ENCODE measurements at regions not wholly inside any gene's neighbourhood (a gene's known extent, or its start where the extent isn't known, plus 50 kb on each side); places are given as distances from the start of the nearest gene placed in this dataset.

- TF ChIP-seq, protein P1, sequence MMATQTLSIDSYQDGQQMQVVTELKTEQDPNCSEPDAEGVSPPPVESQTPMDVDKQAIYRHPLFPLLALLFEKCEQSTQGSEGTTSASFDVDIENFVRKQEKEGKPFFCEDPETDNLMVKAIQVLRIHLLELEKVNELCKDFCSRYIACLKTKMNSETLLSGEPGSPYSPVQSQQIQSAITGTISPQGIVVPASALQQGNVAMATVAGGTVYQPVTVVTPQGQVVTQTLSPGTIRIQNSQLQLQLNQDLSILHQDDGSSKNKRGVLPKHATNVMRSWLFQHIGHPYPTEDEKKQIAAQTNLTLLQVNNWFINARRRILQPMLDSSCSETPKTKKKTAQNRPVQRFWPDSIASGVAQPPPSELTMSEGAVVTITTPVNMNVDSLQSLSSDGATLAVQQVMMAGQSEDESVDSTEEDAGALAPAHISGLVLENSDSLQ (IDR thresholded peaks at IDR 0.05) = no peak
- no peak for TF ChIP-seq ARNT (IDR thresholded peaks at IDR 0.05)
- TF ChIP-seq TARDBP (IDR thresholded peaks at IDR 0.05) = no peak
- TF ChIP-seq FOXM1 (IDR thresholded peaks at IDR 0.05; ENCODE audit: borderline replicate concordance) = no peak
- TF ChIP-seq FOXK2 (IDR thresholded peaks at IDR 0.05) = no peak
- no peak for TF ChIP-seq BHLHE40 (IDR thresholded peaks at IDR 0.05; ENCODE audit: borderline replicate concordance)
- no peak for TF ChIP-seq SUZ12 (IDR thresholded peaks at IDR 0.05)
- TF ChIP-seq L3MBTL2 (conservative IDR thresholded peaks at IDR 0.05) = no peak
- no peak for TF ChIP-seq NFRKB (IDR thresholded peaks at IDR 0.05)
- no peak for TF ChIP-seq LEF1 (IDR thresholded peaks at IDR 0.05; ENCODE audit: borderline replicate concordance)
- no peak for TF ChIP-seq SP1 (IDR thresholded peaks at IDR 0.05)
- TF ChIP-seq FOXA1 (IDR thresholded peaks at IDR 0.05) = no peak
- no peak for TF ChIP-seq HDGF (IDR thresholded peaks at IDR 0.05; ENCODE audit: borderline replicate concordance)
- TF ChIP-seq CTBP1 (IDR thresholded peaks at IDR 0.05; ENCODE audit: borderline replicate concordance) = no peak
- TF ChIP-seq ELF4 (IDR thresholded peaks at IDR 0.05) = no peak
- TF ChIP-seq ZNF384 (IDR thresholded peaks at IDR 0.05) = no peak
- POLR2A ChIA-PET = no interaction called here
These were observed 124.0 kb downstream of the SIPA1L2 start for GRCh38 chr1:232505884-232506283.

GRCh38 chr1:232504651-232505050 is 125.3 kb downstream of the SIPA1L2 start:
- CTCF ChIA-PET = no interaction called here
- POLR2A ChIA-PET = no interaction called here
- DNase-seq (ENCODE audit: extremely low spot score) = no peak
- TF ChIP-seq BHLHE40 (IDR thresholded peaks at IDR 0.05; ENCODE audit: borderline replicate concordance) = no peak
- no peak for TF ChIP-seq HDGF (IDR thresholded peaks at IDR 0.05; ENCODE audit: borderline replicate concordance)
- no peak for TF ChIP-seq FOXA1 (IDR thresholded peaks at IDR 0.05)
- TF ChIP-seq ELF4 (IDR thresholded peaks at IDR 0.05) = no peak
- no peak for TF ChIP-seq FOXM1 (IDR thresholded peaks at IDR 0.05; ENCODE audit: borderline replicate concordance)
- no peak for TF ChIP-seq ZNF384 (IDR thresholded peaks at IDR 0.05)
- TF ChIP-seq LEF1 (IDR thresholded peaks at IDR 0.05; ENCODE audit: borderline replicate concordance) = no peak

More at GRCh38 chr1:232505884-232506283, 124.0 kb downstream of the SIPA1L2 start:
- DNase-seq (ENCODE audit: extremely low spot score) = no peak
- CTCF ChIA-PET = no interaction called here

- ChIA-PET POLR2A (no interaction called here), CTCF (interaction anchor here (0.6 to 1.0 kb wide), 2 partner anchors 14 to 64 kb away, joined by 3 read pairs; no protein-coding TSS in a partner anchor)
- DNase-seq (ENCODE audit: extremely low spot score) = no peak
- TF ChIP-seq, protein P1 (IDR thresholded peaks at IDR 0.05) = no peak
- TF ChIP-seq SP1 (IDR thresholded peaks at IDR 0.05) (no peak), ARNT (IDR thresholded peaks at IDR 0.05) (no peak), BHLHE40 (IDR thresholded peaks at IDR 0.05; ENCODE audit: borderline replicate concordance) (no peak), FOXK2 (IDR thresholded peaks at IDR 0.05) (no peak), ELF4 (IDR thresholded peaks at IDR 0.05) (no peak), TARDBP (IDR thresholded peaks at IDR 0.05) (no peak), FOXM1 (IDR thresholded peaks at IDR 0.05; ENCODE audit: borderline replicate concordance) (no peak), ZNF384 (IDR thresholded peaks at IDR 0.05) (no peak)
These were observed 126.4 kb downstream of the SIPA1L2 start for GRCh38 chr1:232503497-232503896.

DNA sequence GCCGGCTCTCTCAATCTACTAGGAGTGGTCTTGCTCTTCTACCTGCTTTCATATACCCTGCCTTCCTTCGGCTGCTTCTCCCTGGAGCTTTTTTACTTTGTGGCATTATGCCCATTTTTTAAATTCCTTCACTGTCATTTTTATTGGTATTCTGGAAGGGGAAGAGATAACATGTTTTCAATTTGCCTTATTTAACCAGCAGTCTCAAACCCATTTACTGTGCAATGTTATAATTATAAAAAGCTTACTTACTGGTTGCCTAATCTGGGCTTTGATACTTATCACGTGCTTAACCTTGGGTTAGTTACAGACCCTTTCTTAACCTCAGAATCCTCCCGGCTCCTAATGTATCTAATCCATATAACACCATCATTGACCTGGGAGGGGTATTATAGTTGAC is 128.1 kb downstream of the SIPA1L2 start:
- POLR2A ChIA-PET = no interaction called here
- TF ChIP-seq BHLHE40 (IDR thresholded peaks at IDR 0.05; ENCODE audit: borderline replicate concordance) (no peak), FOXK2 (IDR thresholded peaks at IDR 0.05) (no peak), TARDBP (IDR thresholded peaks at IDR 0.05) (no peak), NFRKB (IDR thresholded peaks at IDR 0.05) (no peak), SUZ12 (IDR thresholded peaks at IDR 0.05) (no peak), SP1 (IDR thresholded peaks at IDR 0.05) (no peak), ELF4 (IDR thresholded peaks at IDR 0.05) (no peak), CTBP1 (IDR thresholded peaks at IDR 0.05; ENCODE audit: borderline replicate concordance) (no peak), HDGF (IDR thresholded peaks at IDR 0.05; ENCODE audit: borderline replicate concordance) (no peak), FOXA1 (IDR thresholded peaks at IDR 0.05) (no peak), ZNF384 (IDR thresholded peaks at IDR 0.05) (no peak), FOXM1 (IDR thresholded peaks at IDR 0.05; ENCODE audit: borderline replicate concordance) (no peak), ARNT (IDR thresholded peaks at IDR 0.05) (no peak), L3MBTL2 (conservative IDR thresholded peaks at IDR 0.05) (no peak), LEF1 (IDR thresholded peaks at IDR 0.05; ENCODE audit: borderline replicate concordance) (no peak)
- TF ChIP-seq, protein P1 (IDR thresholded peaks at IDR 0.05) = no peak
- no peak for DNase-seq (ENCODE audit: extremely low spot score)
- CTCF ChIA-PET = interaction anchor here (0.6 to 0.7 kb wide), 2 partner anchors 39 to 113 kb away, joined by 3 to 4 read pairs; no protein-coding TSS in a partner anchor

GRCh38 chr1:232499188-232499587 is 130.7 kb downstream of the SIPA1L2 start:
- TF ChIP-seq CTBP1 (IDR thresholded peaks at IDR 0.05; ENCODE audit: borderline replicate concordance) = no peak
- TF ChIP-seq SUZ12 (IDR thresholded peaks at IDR 0.05) = no peak
- TF ChIP-seq, protein P1 (IDR thresholded peaks at IDR 0.05) = no peak
- no peak for TF ChIP-seq LEF1 (IDR thresholded peaks at IDR 0.05; ENCODE audit: borderline replicate concordance)
- TF ChIP-seq ELF4 (IDR thresholded peaks at IDR 0.05) = no peak
- no peak for TF ChIP-seq SP1 (IDR thresholded peaks at IDR 0.05)
- TF ChIP-seq TARDBP (IDR thresholded peaks at IDR 0.05) = no peak
- no peak for TF ChIP-seq ARNT (IDR thresholded peaks at IDR 0.05)
- no peak for TF ChIP-seq FOXM1 (IDR thresholded peaks at IDR 0.05; ENCODE audit: borderline replicate concordance)
- TF ChIP-seq HDGF (IDR thresholded peaks at IDR 0.05; ENCODE audit: borderline replicate concordance) = no peak
- TF ChIP-seq FOXA1 (IDR thresholded peaks at IDR 0.05) = no peak
- no peak for TF ChIP-seq NFRKB (IDR thresholded peaks at IDR 0.05)
- no peak for TF ChIP-seq FOXK2 (IDR thresholded peaks at IDR 0.05)
- no peak for TF ChIP-seq ZNF384 (IDR thresholded peaks at IDR 0.05)
- no peak for TF ChIP-seq L3MBTL2 (conservative IDR thresholded peaks at IDR 0.05)
- no peak for TF ChIP-seq BHLHE40 (IDR thresholded peaks at IDR 0.05; ENCODE audit: borderline replicate concordance)
- POLR2A ChIA-PET = no interaction called here
- no peak for DNase-seq (ENCODE audit: extremely low spot score)
- CTCF ChIA-PET = no interaction called here
